ENCODE measurements at regions not wholly inside any gene's neighbourhood (a gene's known extent, or its start where the extent isn't known, plus 50 kb on each side); places are given as distances from the start of the nearest gene placed in this dataset.
"Not testable (repeated sequence)": the region's sequence is repeated elsewhere in the genome, so short reads cannot be mapped to it uniquely, and the experiment has no call there.

DNA sequence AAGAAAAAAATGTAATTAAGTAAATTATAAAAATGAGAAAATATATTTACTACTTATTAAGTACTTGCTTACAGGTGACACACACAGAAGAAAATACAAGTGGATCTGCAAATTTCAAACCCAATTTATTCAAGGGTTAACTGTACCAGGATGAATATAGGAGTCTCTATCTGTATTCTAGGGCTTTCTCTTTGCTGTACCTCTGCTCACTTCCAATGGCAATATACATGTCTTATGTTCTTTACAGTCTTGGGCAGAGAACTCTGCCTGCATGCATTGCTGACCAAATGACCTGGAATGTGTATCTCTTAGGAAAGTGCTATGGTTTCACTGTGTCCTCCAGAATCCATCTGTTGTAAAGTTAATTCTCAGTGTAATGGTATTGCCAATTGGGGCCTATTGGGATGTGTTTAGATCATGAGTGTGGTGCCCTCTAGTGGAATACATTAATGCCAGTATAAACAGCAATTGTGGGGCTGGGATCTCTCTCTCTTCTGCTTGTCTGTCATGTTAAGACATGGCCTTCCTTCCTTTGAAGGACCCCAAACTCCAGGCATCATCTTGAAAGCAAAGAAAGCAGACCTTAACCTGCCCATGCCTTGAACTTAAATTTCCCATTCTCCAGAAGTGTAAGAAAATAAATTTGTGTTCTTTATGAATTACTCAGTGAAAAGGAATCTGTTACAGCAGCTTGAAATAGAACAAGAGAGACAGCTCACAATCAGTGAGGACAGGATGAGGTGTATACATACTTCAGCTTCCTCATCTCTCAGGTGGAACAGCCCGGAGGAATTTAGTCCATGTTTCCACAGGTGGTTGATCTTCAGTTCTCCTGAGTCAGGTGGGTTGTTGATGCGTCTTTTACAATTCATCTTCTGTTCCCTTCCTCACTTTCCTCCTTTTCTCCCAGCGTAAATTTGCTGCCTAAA is 356.9 kb downstream of the RPIA start:
- TF ChIP-seq, protein P1, sequence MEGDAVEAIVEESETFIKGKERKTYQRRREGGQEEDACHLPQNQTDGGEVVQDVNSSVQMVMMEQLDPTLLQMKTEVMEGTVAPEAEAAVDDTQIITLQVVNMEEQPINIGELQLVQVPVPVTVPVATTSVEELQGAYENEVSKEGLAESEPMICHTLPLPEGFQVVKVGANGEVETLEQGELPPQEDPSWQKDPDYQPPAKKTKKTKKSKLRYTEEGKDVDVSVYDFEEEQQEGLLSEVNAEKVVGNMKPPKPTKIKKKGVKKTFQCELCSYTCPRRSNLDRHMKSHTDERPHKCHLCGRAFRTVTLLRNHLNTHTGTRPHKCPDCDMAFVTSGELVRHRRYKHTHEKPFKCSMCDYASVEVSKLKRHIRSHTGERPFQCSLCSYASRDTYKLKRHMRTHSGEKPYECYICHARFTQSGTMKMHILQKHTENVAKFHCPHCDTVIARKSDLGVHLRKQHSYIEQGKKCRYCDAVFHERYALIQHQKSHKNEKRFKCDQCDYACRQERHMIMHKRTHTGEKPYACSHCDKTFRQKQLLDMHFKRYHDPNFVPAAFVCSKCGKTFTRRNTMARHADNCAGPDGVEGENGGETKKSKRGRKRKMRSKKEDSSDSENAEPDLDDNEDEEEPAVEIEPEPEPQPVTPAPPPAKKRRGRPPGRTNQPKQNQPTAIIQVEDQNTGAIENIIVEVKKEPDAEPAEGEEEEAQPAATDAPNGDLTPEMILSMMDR (IDR thresholded peaks at IDR 0.05 in 2 of 3, conservative IDR thresholded peaks at IDR 0.05 in 1 of 3; ENCODE audit: borderline replicate concordance in 1 of 3, insufficient read depth in 1 of 3, low read depth in 2 of 3, low read length in 2 of 3): peak; percentile 22 to 40 (median 28); a peak in 5 of 6 replicates
- H3K27ac ChIP-seq (ENCODE audit: low read depth, low read length); H4K20me1 ChIP-seq (ENCODE audit: insufficient read depth); RAD21 ChIA-PET (ENCODE audit: low non-redundant PET in 1 of 2, low total read pairs in 2 of 2, uncharacterized antibody in 2 of 2, unreplicated experiment in 2 of 2); H3K27me3 ChIP-seq (ENCODE audit: insufficient read depth, low read length); H2AFZ ChIP-seq (ENCODE audit: low read depth, low read length, poor library complexity, severe bottlenecking); H3K4me1 ChIP-seq (ENCODE audit: control insufficient read depth in 1 of 2, insufficient read depth in 2 of 2, low read length in 2 of 2); H3K79me2 ChIP-seq (ENCODE audit: insufficient read depth, low read length); CTCF ChIA-PET; H3K4me3 ChIP-seq (replicated peaks in 1 of 2; ENCODE audit: low read depth in 1 of 2, low read length in 2 of 2); POLR2A ChIA-PET; BruUV-seq (replicated peaks); H3K4me2 ChIP-seq (ENCODE audit: low read length); H3K36me3 ChIP-seq (ENCODE audit: control insufficient read depth in 1 of 2, insufficient read depth in 2 of 2, low read length in 2 of 2); intact Hi-C loops (cut with micrococcal nuclease); H3K9me2 ChIP-seq (ENCODE audit: insufficient read depth); H3K9me3 ChIP-seq (ENCODE audit: control insufficient read depth in 1 of 2, insufficient read depth in 1 of 2, low read depth in 1 of 2, low read length in 2 of 2); H3K9ac ChIP-seq (ENCODE audit: low read length): not testable (repeated sequence)
- DNase-seq (ENCODE audit: low read depth, low spot score) (peak; percentile 7), ATAC-seq (peak; percentile 84)

- H3K4me3 ChIP-seq (replicated peaks in 1 of 2; ENCODE audit: low read depth in 1 of 2, low read length in 2 of 2); H3K79me2 ChIP-seq (ENCODE audit: insufficient read depth, low read length); H3K9me2 ChIP-seq (ENCODE audit: insufficient read depth); CTCF ChIA-PET; ATAC-seq; H3K27ac ChIP-seq (ENCODE audit: low read depth, low read length); H3K4me2 ChIP-seq (ENCODE audit: low read length); H3K27me3 ChIP-seq (ENCODE audit: insufficient read depth, low read length); H3K9me3 ChIP-seq (ENCODE audit: control insufficient read depth in 1 of 2, insufficient read depth in 1 of 2, low read depth in 1 of 2, low read length in 2 of 2); H3K36me3 ChIP-seq (ENCODE audit: control insufficient read depth in 1 of 2, insufficient read depth in 2 of 2, low read length in 2 of 2); POLR2A ChIA-PET; intact Hi-C loops (cut with micrococcal nuclease); BruUV-seq (replicated peaks); RAD21 ChIA-PET (ENCODE audit: low non-redundant PET in 1 of 2, low total read pairs in 2 of 2, uncharacterized antibody in 2 of 2, unreplicated experiment in 2 of 2); H3K9ac ChIP-seq (ENCODE audit: low read length); DNase-seq (ENCODE audit: low read depth, low spot score); H4K20me1 ChIP-seq (ENCODE audit: insufficient read depth); H3K4me1 ChIP-seq (ENCODE audit: control insufficient read depth in 1 of 2, insufficient read depth in 2 of 2, low read length in 2 of 2); H2AFZ ChIP-seq (ENCODE audit: low read depth, low read length, poor library complexity, severe bottlenecking): not testable (repeated sequence)
Observed at GRCh38 chr2:89058616-89059015, 367.1 kb downstream of the RPIA start.

DNA sequence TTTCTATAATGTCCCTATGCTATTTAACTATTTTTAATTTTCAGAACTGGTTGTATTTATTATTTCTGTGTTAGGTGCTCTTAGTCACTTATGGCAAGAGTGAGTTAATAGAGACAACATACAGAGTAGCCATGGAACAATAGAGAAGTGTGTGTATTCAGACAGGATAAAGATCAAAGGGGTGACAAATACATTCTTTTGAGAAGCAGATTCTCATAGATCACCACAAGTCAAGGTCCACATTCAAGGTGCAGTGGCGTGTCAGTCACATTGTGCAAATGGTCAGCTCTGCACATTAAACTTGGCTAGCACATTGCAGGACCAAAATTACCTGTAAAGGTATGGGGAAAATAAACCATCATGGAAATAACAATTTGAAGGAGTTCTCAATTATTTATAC is 369.7 kb downstream of the RPIA start:
- RAD21 ChIA-PET (ENCODE audit: low non-redundant PET in 1 of 2, low total read pairs in 2 of 2, uncharacterized antibody in 2 of 2, unreplicated experiment in 2 of 2); ATAC-seq; H3K9ac ChIP-seq (ENCODE audit: low read length); H3K9me2 ChIP-seq (ENCODE audit: insufficient read depth); intact Hi-C loops (cut with micrococcal nuclease); H3K9me3 ChIP-seq (ENCODE audit: control insufficient read depth in 1 of 2, insufficient read depth in 1 of 2, low read depth in 1 of 2, low read length in 2 of 2); DNase-seq (ENCODE audit: low read depth, low spot score); H3K79me2 ChIP-seq (ENCODE audit: insufficient read depth, low read length); H3K36me3 ChIP-seq (ENCODE audit: control insufficient read depth in 1 of 2, insufficient read depth in 2 of 2, low read length in 2 of 2); BruUV-seq (replicated peaks); H2AFZ ChIP-seq (ENCODE audit: low read depth, low read length, poor library complexity, severe bottlenecking); H4K20me1 ChIP-seq (ENCODE audit: insufficient read depth); CTCF ChIA-PET; H3K4me2 ChIP-seq (ENCODE audit: low read length); H3K4me1 ChIP-seq (ENCODE audit: control insufficient read depth in 1 of 2, insufficient read depth in 2 of 2, low read length in 2 of 2); H3K27me3 ChIP-seq (ENCODE audit: insufficient read depth, low read length); H3K4me3 ChIP-seq (replicated peaks in 1 of 2; ENCODE audit: low read depth in 1 of 2, low read length in 2 of 2); POLR2A ChIA-PET; H3K27ac ChIP-seq (ENCODE audit: low read depth, low read length): not testable (repeated sequence)

GRCh38 chr2:89076771-89077170 is 385.3 kb downstream of the RPIA start:
- H3K27ac ChIP-seq (ENCODE audit: low read depth, low read length); H3K27me3 ChIP-seq (ENCODE audit: insufficient read depth, low read length); CTCF ChIA-PET; H3K4me1 ChIP-seq (ENCODE audit: control insufficient read depth in 1 of 2, insufficient read depth in 2 of 2, low read length in 2 of 2); ATAC-seq; H3K79me2 ChIP-seq (ENCODE audit: insufficient read depth, low read length); POLR2A ChIA-PET; H2AFZ ChIP-seq (ENCODE audit: low read depth, low read length, poor library complexity, severe bottlenecking); H3K9ac ChIP-seq (ENCODE audit: low read length); H3K36me3 ChIP-seq (ENCODE audit: control insufficient read depth in 1 of 2, insufficient read depth in 2 of 2, low read length in 2 of 2); H3K9me2 ChIP-seq (ENCODE audit: insufficient read depth); H3K9me3 ChIP-seq (ENCODE audit: control insufficient read depth in 1 of 2, insufficient read depth in 1 of 2, low read depth in 1 of 2, low read length in 2 of 2); H4K20me1 ChIP-seq (ENCODE audit: insufficient read depth); H3K4me3 ChIP-seq (replicated peaks in 1 of 2; ENCODE audit: low read depth in 1 of 2, low read length in 2 of 2); RAD21 ChIA-PET (ENCODE audit: low non-redundant PET in 1 of 2, low total read pairs in 2 of 2, uncharacterized antibody in 2 of 2, unreplicated experiment in 2 of 2); intact Hi-C loops (cut with micrococcal nuclease); H3K4me2 ChIP-seq (ENCODE audit: low read length); DNase-seq (ENCODE audit: low read depth, low spot score); BruUV-seq (replicated peaks): not testable (repeated sequence)

Data from HCT116 (cell line).